Fibroblast of skin of left biceps (primary cell): ENCODE measurements at regions not wholly inside any gene's neighbourhood (a gene's known extent, or its start where the extent isn't known, plus 50 kb on each side); places are given as distances from the start of the nearest gene placed in this dataset.

Experiments used
- DNase-seq, 2 experiments: peaks; one replicate each; pipeline ENCODE4 v3.0.0-alpha.2; 2013; ENCODE audit warnings: low read depth in 2 of 2

GRCh38 chr2:16296331-16297250 lies 356.2 kb downstream of the MYCN start:
- DNase-seq: no peak

GRCh38 chr2:16296038-16296290 lies 355.6 kb downstream of the MYCN start:
- DNase-seq: no peak

- no peak for DNase-seq
Measured at GRCh38 chr2:16294791-16295190, 354.4 kb downstream of the MYCN start.

GRCh38 chr2:16293871-16294270 lies 353.5 kb downstream of the MYCN start:
- no peak for DNase-seq

GRCh38 chr2:16293398-16293797 lies 353.0 kb downstream of the MYCN start:
- no peak for DNase-seq

- DNase-seq: no peak
Measured at GRCh38 chr2:16291731-16292550, 351.6 kb downstream of the MYCN start.

- no peak for DNase-seq
Measured at GRCh38 chr2:16291226-16291625, 350.9 kb downstream of the MYCN start.

- DNase-seq: no peak
Measured at GRCh38 chr2:16290311-16291020, 350.1 kb downstream of the MYCN start.

GRCh38 chr2:16288371-16289112 lies 348.2 kb downstream of the MYCN start:
- DNase-seq: no peak

- DNase-seq: no peak
Measured at GRCh38 chr2:16287831-16288230, 347.5 kb downstream of the MYCN start.

- no peak for DNase-seq
Measured at GRCh38 chr2:16287281-16287680, 346.9 kb downstream of the MYCN start.

- DNase-seq: no peak
Measured at GRCh38 chr2:16285813-16286510, 345.6 kb downstream of the MYCN start.

- no peak for DNase-seq
Measured at GRCh38 chr2:16284941-16285625, 344.7 kb downstream of the MYCN start.

- no peak for DNase-seq
Measured at GRCh38 chr2:16283071-16283850, 342.9 kb downstream of the MYCN start.

GRCh38 chr2:16282511-16282910 lies 342.2 kb downstream of the MYCN start:
- no peak for DNase-seq

- no peak for DNase-seq
Measured at GRCh38 chr2:16281451-16282335, 341.3 kb downstream of the MYCN start.

- DNase-seq: no peak
Measured at GRCh38 chr2:16280081-16280480, 339.7 kb downstream of the MYCN start.

- DNase-seq: no peak
Measured at GRCh38 chr2:16279641-16280040, 339.3 kb downstream of the MYCN start.

- no peak for DNase-seq
Measured at GRCh38 chr2:16279201-16279570, 338.8 kb downstream of the MYCN start.
